ENCODE measurements at regions not wholly inside any gene's neighbourhood (a gene's known extent, or its start where the extent isn't known, plus 50 kb on each side); places are given as distances from the start of the nearest gene placed in this dataset.
"Not testable (repeated sequence)": the region's sequence is repeated elsewhere in the genome, so short reads cannot be mapped to it uniquely, and the experiment has no call there.

DNA sequence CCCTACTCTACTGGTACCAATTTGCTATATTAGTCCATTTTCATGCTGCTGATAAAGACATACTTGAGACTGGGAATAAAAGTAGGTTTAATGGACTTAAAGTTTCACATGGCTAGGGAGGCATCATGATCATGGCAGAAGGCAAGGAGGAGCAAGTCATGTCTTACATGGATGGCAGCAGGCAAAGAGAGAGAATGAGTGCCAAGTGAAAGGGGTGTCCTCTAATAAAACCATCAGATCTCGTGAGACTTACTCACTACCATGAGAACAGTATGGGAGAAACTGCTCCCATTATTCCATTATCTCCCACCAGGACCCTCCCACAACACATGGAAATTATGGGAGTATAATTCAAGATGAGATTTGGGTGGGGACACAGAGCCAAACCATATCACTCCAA lies 450.5 kb upstream of the ZEB2 start:
- TF ChIP-seq, protein P1, sequence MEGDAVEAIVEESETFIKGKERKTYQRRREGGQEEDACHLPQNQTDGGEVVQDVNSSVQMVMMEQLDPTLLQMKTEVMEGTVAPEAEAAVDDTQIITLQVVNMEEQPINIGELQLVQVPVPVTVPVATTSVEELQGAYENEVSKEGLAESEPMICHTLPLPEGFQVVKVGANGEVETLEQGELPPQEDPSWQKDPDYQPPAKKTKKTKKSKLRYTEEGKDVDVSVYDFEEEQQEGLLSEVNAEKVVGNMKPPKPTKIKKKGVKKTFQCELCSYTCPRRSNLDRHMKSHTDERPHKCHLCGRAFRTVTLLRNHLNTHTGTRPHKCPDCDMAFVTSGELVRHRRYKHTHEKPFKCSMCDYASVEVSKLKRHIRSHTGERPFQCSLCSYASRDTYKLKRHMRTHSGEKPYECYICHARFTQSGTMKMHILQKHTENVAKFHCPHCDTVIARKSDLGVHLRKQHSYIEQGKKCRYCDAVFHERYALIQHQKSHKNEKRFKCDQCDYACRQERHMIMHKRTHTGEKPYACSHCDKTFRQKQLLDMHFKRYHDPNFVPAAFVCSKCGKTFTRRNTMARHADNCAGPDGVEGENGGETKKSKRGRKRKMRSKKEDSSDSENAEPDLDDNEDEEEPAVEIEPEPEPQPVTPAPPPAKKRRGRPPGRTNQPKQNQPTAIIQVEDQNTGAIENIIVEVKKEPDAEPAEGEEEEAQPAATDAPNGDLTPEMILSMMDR (IDR thresholded peaks at IDR 0.05; ENCODE audit: insufficient read depth, low read depth, low read length): not testable (repeated sequence)
- TF ChIP-seq EZH2 (IDR thresholded peaks at IDR 0.05; ENCODE audit: insufficient read depth, low read length): not testable (repeated sequence)

Data from astrocyte (in vitro differentiated cells and primary cell).